SK-N-MC (cell line): ENCODE measurements at regions not wholly inside any gene's neighbourhood (a gene's known extent, or its start where the extent isn't known, plus 50 kb on each side); places are given as distances from the start of the nearest gene placed in this dataset.

Experiments used
- EZH2 ChIP-seq: fragments of 200-600 bp; sonication (generic); IDR thresholded peaks from one replicate; pipeline ENCODE4 v1.6.1; 2017; ENCODE audit warnings: antibody characterized with exemption
- FOXP2 ChIP-seq: optimal IDR thresholded peaks from 2 replicates; pipeline ENCODE3; 2011; ENCODE audit warnings: mild to moderate bottlenecking, moderate library complexity; ENCODE audit not compliant: insufficient read depth; ENCODE audit errors: extremely low read length, control extremely low read depth
- POLR2AphosphoS5 ChIP-seq: IDR thresholded peaks from 2 replicates; pipeline ENCODE4 v1.6.1; 2012; ENCODE audit warnings: mild to moderate bottlenecking, low read depth, low read length, borderline replicate concordance

- TF ChIP-seq POLR2AphosphoS5: no peak
- TF ChIP-seq EZH2: no peak
- TF ChIP-seq FOXP2: no peak
These were observed 376.3 kb downstream of the PCDH20 start for GRCh38 chr13:61039302-61039701.
